ENCODE measurements at regions not wholly inside any gene's neighbourhood (a gene's known extent, or its start where the extent isn't known, plus 50 kb on each side); places are given as distances from the start of the nearest gene placed in this dataset.

DNA sequence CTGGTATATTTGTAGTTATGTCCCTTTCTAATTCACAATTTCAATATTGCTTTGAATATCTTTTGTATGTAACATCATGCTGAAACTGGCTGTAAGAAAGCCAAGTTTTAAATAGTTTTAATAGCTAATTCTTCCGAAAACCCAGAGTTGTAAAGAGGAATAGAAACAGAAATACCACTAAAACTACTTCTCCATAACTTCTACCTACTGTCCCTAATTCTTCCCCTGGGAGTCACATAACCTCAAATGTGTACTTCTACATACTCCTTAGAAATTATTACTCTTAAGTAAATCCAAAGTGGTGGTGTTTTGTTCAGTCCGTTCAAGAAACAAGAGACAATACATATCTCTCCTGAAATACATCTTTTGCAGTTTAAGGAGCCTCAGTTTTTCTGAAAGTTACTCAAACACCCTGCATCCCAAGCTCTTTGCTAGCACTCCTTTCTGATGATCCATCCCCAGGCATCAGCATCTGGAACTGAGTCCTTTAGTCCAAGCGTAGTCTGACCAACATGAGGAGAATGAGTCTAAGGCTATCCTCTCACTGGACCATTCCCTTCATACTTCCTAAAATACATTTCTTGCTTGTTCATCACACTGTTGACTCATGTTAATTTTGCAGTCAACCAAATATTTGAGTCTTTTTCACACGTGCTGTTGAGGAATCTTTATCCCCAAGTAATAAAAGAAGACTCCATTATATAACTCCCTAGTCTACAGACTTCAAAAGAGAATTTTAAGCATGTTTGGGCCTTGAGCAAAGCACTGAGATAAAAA lies 214.3 kb upstream of the NUDT4 start:
- no peak for DNase-seq

DNA sequence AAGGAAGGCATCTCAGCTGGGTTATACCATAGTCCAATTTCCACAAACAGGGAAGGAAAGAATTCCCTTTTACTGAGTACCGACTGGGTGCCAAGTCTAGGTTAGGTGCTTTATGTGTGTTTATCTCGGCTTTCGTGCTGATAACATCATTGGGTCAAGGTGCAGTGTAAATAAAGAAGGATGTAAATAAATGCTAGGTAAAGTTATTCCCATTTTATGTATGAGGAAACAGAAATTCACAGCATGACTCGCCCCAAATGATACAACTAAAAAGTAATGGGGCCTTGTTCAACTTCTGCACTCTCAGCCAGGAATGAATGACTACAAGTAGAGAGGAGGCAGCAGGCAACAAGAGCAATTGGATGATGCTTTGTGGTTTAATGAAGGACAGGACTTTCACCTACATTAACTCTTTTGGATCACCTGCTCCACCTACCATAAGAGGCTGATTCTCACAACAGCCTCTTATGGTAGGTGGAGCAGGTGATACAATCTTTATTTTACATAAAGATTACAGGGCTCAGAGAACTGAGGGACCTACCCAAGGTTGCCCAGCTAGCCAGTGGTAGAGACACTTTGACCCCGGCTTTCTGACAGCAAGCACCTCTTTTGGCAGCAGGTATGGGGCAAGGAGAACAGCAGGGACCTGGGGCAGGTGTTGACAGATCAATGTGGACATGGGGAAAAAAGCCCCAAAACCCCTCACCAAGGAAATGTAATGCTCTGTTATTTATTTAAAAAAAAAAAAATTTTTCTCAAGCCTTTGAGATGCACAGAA lies 213.4 kb upstream of the NUDT4 start:
- no peak for DNase-seq

DNA sequence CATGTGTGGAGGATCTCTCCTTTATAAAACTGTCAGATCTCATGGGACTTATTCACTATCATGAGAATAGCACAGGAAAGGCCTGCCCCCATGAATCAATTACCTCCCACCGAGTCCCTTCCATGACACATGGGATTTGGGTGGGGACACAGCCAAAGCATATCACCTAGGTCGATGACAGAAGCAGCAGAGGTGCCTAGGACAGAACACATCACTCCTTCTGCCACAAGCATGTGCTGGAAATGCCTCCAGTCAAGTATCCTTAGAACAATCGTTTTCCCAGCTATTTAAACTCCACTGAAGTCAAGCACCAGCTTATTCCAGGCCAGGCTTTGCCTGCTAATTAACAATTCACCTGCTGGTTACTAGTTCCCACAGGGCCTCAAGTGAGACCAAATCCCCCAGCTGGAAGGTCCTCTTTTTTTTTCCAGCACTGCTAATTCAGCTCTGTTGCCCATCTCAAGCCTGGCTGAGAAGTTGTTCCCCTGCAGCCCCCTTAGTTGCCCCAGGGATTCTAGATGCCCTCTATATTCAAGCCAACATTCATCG lies 212.3 kb upstream of the NUDT4 start:
- no peak for DNase-seq

DNA sequence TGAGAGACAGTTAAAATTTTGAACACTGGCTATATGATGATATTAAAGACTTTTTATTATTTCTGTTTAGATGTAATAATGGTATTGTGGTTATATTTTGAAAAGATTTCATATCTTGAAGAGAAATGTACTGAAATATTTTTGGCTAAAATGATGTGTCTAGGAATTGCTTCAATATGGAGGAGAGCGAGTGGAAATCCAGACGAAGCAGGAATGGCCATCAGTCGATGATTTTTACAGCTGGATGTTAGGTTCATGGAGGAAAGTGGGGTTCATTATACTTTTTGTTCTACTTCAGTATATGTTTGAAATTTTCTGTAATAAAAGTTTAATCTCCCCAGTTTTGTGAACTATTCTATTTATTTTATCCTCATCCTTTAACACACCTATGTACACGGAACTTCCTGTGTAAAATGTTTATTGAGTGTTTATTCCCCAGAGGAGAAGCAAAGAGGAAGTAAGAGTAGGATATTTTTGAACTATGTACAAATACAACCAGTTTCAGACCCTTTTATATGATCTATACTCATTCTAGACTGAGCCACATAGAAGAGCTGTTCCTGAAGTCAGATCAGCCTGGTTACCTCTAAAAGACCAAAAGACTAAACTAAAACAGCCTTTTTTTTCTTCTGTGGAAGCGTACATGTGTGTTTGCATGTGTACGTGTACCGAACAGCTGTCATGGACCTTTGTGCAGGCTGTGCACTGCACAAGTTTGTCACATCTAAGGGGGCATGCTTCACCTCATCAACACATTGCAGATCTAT lies 211.0 kb upstream of the NUDT4 start:
- DNase-seq = no peak

DNA sequence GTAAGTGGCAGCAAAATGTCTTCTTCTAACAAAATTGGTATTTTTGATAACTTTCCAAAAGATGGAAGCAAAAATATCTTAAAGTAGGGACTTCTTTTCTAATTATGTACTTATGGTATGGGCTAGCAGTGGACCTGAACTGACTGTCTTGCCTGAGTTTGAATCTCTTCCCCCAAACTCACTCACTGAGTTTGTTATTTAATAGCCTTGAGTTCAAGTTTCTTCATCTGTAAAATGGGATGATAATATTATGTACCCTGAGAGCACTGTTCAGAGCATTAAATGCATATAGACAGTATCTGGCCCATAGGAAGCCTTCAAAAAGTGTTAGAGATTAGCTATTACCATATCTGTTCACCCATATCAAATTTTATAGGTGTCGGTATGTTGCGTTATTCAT lies 210.4 kb upstream of the NUDT4 start:
- no peak for DNase-seq

DNA sequence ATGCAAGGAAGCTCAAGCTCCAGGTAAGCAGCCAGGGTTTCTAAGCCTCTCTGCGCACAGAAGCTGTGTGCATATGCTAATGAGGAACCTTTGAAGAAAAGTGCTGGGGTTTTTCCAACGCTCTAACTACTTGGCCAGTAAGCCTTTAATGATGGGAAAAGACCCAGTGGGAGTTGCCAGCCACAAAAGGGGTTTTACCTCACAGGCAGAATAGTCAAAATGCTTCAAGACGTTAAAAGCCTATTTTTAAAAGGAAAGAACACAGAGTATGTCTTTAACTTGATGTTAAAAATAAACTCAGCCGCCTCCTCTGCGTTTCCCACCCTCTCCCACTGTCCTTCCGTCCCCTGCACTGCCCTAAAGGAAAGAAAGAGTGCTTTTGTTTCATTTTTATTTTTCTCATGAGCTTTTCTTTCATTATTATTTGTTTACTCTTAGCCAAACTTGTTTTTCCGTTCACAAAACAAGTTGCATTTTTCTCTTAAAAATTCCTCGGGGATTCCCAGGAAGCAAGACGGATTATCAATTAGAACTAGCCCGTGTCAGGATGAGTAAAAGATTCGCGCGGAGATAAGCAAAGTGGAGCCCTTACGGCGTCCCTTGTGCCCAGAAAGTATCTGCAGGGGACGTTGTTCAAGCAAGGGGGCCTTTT lies 209.8 kb upstream of the NUDT4 start:
- no peak for DNase-seq

DNA sequence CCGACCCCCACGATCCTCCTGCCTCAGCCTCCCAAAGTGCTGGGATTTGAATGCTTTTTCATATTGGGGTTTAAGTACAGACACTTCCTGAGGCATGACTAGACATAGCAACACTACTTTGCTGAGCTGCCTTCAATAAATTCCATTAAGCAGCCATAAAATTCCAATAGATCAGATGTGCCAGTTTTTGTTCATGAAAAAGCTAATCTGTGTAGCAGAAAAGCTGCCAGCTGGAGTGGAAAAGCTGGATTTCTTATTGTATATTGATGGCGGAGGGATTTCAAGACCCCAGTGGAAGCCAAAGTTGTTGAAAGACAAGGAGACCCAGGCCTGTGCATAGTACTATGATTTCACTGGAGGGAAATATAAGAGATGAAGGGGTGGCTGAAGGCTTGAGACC lies 209.0 kb upstream of the NUDT4 start:
- DNase-seq = no peak

DNA sequence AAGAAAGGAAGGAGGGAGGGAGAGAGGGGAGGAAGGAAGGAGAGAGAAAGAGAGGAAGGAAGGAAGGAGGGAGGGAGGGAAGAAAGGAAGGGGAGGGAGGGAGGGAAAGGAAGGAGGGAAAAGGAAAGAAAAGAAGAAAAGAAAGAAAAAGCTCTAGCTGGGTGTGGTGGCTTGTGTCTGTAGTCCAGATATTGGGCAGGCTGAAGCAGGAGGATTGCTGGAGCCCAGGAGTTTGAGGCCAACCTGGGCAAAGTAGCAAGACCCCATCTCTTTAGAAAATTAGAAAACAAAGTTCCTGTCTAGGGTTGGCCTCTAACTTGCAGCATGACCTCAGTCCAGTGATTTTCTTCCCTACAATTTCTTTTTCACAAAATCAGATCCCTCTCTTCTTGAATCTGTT lies 208.2 kb upstream of the NUDT4 start:
- DNase-seq = no peak

DNA sequence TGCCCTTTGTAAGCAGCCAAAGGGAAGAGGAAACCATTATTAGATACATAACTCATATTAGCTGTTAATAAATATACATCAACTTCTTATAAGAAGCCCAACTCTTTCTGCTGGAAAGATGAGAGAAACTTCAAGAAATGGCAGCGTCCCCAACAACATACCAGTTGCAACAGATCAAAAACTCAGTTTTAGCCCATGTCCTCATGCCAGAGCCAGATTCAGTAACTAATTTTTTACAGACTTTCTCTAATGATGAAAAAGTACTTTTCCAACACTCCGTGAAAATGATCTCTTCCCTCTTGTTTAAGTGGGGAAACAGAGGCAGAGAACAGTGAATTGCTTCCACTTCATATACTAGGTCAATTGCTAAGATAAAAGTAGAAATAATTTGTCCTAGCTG lies 206.8 kb upstream of the NUDT4 start:
- no peak for DNase-seq

DNA sequence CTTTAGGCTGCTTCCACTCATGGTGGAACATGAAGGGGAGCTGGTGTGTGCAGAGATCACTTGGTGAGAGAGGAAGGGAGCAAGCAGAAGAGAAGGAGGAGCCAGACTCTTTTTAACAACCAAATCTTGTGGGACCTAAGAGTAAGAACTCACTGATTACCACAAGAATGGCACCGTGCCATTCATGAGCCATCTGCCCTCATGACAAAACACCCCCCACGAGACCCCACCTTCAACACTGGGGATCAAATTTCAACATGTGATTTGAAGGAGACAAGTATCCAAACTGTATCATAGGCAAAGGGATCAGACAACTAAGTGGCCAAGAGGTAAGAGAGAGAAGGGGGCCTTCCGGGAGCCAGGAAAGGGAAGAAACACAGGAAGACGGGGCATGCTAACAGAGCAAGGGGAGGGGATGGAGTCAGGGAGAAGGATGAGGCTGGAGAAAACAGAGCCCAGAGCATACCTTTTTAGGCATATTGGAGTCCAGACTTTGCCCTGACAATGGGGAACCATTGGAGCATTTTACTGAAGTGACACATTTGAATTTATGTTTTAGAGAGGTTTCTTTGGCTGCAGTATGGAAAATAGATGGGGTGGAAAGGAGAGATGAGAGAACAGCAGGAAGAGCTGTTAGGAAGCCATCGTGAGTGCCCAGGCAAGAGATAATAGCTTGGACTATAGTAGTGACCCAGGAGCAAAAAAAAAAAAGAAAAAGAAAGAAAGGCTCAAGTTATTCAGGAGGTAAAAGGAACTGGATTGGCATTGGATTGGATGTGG lies 204.4 kb upstream of the NUDT4 start:
- DNase-seq = no peak

DNA sequence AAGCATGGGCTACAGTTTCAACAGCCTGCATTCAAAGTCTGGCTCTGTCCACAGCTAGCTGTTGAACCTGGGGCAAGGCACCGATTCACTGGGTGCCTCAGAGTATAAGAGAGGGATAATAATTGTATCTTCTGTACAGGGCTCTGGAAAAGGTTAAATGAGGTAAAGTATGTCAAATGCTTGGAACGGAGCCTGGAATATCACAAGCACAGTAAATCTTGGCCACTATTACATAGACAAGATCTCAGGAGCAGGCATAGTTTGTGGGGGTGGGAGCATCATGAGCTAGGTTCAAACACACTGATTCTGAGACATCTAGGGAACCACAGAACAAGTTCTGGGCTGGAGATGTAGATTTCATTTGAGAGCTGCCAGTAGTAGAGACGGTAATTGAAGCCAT lies 203.7 kb upstream of the NUDT4 start:
- DNase-seq = no peak

DNA sequence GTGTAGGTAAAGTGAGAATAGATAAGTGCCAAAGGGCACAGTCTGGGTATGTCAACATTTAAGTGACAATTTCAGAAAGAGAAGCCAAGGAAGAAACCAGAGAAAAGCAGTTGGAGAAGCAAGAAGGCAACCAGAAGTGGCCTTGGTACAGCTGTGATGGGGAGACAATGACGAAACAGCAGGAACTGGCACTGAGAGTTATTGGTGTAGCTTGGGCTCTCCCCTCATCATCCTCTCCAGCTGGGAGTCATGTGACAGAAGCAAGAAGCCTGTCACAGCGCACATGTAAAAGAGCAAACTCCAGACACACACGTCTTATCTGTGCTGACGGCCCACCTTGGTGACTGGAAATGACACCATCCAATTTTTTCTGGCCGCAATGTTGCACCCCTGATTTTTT lies 203.3 kb upstream of the NUDT4 start:
- no peak for DNase-seq

DNA sequence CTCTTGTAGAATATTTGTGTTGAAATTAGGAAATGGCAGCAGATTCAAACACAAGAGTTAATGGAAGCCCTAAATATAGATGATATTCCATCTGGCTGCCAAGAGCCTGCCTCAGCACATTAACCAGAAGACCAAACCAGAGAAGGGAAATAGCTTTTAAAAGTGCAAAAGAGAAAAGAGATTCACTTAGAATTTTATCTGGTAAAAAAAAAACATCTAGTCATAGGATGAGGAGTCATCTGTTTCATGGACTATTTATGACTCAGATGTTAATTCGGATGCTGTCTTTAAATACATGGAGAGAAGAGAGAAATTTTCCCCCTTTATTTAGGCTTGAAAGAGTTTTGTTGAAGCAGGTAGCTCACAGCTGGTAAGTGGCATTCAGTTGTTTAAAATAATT lies 201.6 kb upstream of the NUDT4 start:
- no peak for DNase-seq

DNA sequence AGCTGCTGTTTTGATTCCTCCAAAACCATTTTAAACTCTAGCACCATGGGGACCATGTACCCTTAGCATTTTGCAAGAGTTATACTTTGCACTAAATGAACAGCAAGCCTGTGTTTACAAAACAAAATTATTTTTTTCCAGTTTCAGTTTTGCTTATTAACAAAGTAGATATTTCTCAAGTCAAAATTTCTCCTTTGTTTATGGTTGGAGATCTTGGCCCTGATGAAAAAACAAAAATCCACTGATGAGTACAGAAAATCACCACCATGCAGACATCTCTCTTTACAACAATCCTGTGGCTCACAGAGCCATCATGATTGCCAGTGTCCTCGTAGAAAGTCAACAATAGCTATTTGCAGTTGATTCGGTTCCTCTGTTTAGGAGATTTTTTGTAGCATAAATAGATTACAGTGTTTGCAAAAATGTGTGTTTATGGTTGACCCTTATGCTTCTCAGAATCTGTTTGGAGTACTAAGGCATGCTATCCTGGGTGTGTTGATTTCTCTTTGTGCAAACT lies 201.1 kb upstream of the NUDT4 start:
- DNase-seq = no peak

DNA sequence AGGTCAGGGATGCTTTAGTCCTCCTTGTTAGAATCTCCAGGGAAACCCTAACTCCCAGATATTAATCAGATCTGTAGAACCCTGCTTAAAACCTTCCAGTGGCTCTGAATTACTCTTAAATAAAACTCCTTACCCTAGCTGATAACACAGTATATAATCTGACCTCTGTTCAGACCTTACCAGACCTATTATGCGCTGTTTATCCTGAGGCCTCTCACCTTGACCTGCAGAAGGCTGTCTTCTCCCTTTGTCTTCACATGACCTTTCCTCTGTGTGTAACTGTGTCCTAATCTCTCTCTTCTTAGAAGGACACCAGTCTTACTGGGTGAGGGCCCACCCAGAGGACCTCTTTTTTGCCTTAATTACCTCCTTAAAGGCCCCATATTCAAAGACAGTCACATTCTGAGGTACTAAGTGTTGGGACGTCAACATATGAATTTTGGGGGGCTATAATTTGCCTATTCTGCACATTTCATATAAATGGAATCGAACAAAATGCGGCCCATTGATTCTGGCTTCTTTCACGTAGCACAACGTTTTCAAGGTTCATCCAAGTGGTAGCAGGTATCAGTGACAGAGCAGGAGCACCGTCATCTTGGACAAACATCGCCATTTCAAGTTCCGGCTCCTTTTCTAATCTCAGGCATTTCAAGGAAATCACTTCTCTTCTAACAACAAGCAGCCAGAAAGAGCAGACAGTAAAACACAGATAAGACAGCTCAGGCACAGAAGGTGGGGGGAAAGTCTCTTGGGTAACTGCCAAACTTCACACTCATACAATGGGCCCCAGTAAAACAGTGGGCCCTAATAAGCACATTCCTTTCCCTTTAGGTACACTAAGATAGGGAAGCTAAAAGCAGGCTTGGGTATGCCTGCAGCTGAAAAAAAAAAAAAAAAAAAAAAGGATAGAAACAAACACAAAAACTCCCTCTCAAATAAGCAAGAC lies 200.2 kb upstream of the NUDT4 start:
- no peak for DNase-seq

DNA sequence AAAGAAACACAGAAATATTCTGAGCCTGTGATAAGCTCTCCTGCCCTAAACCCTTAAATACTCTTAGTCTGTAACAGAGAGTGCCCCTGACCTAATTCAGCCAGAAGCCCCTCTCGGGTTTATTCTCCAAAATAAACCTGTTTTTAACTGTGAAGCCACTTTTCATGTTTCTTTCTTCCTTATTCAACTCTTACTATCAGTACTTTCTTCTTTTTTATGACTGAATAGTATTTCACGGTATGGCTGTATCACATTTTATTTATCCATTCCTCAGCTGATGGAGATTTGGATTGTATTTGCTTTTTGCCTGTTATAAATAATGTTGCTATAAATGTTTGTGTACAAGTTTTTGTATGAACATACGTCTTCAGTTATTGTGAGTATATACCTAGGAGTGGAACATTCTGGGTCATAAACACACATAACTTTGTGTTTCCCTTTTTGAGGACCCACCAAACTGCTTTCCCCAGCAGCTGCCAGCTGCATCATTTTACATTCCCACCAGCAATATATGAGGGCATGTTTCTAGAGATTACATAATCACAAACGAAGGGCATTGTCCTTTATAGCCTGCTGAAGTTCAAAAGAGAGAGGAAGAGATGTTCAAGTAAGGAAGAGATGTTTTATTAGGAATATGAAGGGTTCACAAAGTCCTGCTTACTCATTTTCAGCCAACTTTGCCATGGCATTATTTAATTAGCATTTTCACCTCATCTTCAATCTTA lies 199.4 kb upstream of the NUDT4 start:
- no peak for DNase-seq

DNA sequence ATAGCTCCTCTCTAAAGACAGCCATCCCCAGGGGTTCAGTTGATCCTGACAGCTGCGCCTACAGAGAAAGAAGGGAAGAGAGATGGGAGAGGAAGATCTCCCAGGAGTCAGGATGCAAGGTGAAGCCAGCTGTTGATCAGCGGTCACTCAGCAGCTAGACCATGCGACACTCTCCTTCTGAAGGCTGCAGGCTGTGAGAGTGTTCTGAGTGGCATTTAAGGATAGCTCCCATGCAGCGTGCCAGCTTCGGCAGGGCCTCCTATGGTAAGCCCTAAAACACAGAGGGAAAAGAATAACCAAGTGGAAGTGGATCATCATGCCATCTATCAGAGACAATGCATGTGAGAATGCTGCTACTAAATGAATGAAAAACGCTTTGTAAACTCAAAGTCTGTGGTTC lies 197.9 kb upstream of the NUDT4 start:
- DNase-seq = no peak

DNA sequence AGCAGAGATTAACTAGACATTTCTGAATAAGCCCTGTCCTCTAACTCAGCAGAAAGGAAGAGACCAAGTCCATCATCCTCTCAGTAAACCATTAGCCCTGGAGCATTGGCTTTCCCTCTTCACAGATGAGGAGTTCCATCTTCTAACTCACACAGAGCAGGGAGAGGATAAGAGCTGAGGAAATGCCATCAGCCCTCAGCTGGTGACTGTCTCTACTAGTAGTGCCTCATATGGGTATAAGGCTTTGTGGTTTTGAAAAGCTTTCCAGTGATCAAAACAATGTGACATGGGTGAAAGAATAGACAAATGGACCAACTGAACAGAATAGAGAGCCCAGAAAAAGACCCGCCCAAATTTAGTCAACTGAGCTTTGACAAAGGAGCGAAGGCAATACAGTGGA lies 197.2 kb upstream of the NUDT4 start:
- DNase-seq = no peak

DNA sequence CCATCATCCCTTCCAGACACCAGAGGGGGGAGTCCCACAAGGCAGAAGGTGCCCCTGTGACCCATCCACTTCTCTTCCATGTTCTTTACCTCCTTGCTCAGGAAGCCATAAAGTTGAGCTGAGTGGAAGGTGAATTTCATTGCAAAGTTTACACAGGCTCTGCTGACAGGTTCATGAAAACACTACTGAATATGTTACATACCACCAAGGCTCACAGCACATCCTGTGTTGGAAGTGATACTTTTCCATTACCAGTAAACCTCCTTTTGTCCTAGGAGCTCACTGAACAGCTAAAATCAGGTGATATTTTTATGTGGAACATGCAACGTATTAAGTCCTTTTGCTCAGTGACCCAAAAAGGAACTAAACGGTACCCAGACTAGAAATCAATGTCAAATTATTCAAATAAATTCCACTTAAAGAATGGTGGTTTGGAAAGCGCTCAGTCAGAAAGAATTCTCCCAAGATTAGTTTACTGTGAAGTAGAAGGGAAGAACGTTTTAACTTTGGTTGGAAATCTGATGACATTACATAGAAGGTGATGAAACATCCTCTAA lies 196.2 kb upstream of the NUDT4 start:
- no peak for DNase-seq
